B cell (primary cell): ENCODE measurements at regions not wholly inside any gene's neighbourhood (a gene's known extent, or its start where the extent isn't known, plus 50 kb on each side); places are given as distances from the start of the nearest gene placed in this dataset.

Source experiments
- CTCF ChIP-seq: fragments of 200-600 bp; IDR thresholded peaks from one replicate; pipeline ENCODE4 v1.8.0; 2022; ENCODE audit warnings: antibody characterized with exemption, mild to moderate bottlenecking
- EZH2 ChIP-seq: IDR thresholded peaks from 2 replicates; pipeline ENCODE4 v1.6.1; 2012; ENCODE audit warnings: borderline replicate concordance, low read depth, mild to moderate bottlenecking, moderate library complexity, low read length; ENCODE audit not compliant: insufficient read depth, poor library complexity, severe bottlenecking

- TF ChIP-seq EZH2 (no peak), CTCF (no peak)
Measured at GRCh38 chr6:149259753-149260152, 57.8 kb upstream of the TAB2 start.
